HG03469 (cell line): ENCODE measurements at regions not wholly inside any gene's neighbourhood (a gene's known extent, or its start where the extent isn't known, plus 50 kb on each side); places are given as distances from the start of the nearest gene placed in this dataset.
"Not testable (repeated sequence)": the region's sequence is repeated elsewhere in the genome, so short reads cannot be mapped to it uniquely, and the experiment has no call there.

Source experiments
- ATAC-seq: cut with Tn5 transposase; IDR thresholded peaks from one replicate; pipeline ENCODE4 v1.9.1; 2021; ENCODE audit warnings: mild to moderate bottlenecking, moderate library complexity, moderate number of reproducible peaks; ENCODE audit not compliant: unreplicated experiment

GRCh38 chr2:17460371-17461086 is 57.7 kb downstream of the RAD51AP2 start:
- ATAC-seq = no peak

- no peak for ATAC-seq
Observed at GRCh38 chr2:17455343-17455742, 62.9 kb downstream of the RAD51AP2 start.

- not testable (repeated sequence) for ATAC-seq
Observed at GRCh38 chr2:17446191-17446590, 72.0 kb downstream of the RAD51AP2 start.

GRCh38 chr2:17445744-17446143 is 72.5 kb downstream of the RAD51AP2 start:
- ATAC-seq = no peak

- ATAC-seq = no peak
Observed at GRCh38 chr2:17442334-17442733, 75.9 kb downstream of the RAD51AP2 start.

- no peak for ATAC-seq
Observed at GRCh38 chr2:17441790-17442189, 76.5 kb downstream of the RAD51AP2 start.

- ATAC-seq = no peak
Observed at GRCh38 chr2:17441055-17441771, 77.0 kb downstream of the RAD51AP2 start.

- ATAC-seq = no peak
Observed at GRCh38 chr2:17430326-17430725, 87.9 kb downstream of the RAD51AP2 start.

- ATAC-seq = no peak
Observed at GRCh38 chr2:17429130-17429529, 89.1 kb downstream of the RAD51AP2 start.

GRCh38 chr2:17427401-17427800 is 90.8 kb downstream of the RAD51AP2 start:
- ATAC-seq = no peak

GRCh38 chr2:17426743-17427142 is 91.5 kb downstream of the RAD51AP2 start:
- ATAC-seq = no peak

GRCh38 chr2:17422061-17422460 is 96.2 kb downstream of the RAD51AP2 start:
- no peak for ATAC-seq

GRCh38 chr2:17416884-17417391 is 101.3 kb downstream of the RAD51AP2 start:
- ATAC-seq = no peak

GRCh38 chr2:17413036-17413435 is 105.2 kb downstream of the RAD51AP2 start:
- no peak for ATAC-seq

- no peak for ATAC-seq
Observed at GRCh38 chr2:17401096-17401495, 117.1 kb downstream of the RAD51AP2 start.

- no peak for ATAC-seq
Observed at GRCh38 chr2:17398770-17399169, 119.5 kb downstream of the RAD51AP2 start.

- no peak for ATAC-seq
Observed at GRCh38 chr2:17388798-17389197, 129.4 kb downstream of the RAD51AP2 start.

GRCh38 chr2:17387591-17387990 is 130.6 kb downstream of the RAD51AP2 start:
- ATAC-seq = no peak

GRCh38 chr2:17386771-17387170 is 131.5 kb downstream of the RAD51AP2 start:
- no peak for ATAC-seq

GRCh38 chr2:17380003-17380402 is 138.2 kb downstream of the RAD51AP2 start:
- no peak for ATAC-seq

- no peak for ATAC-seq
Observed at GRCh38 chr2:17375262-17375661, 143.0 kb downstream of the RAD51AP2 start.

GRCh38 chr2:17373741-17374140 is 144.5 kb downstream of the RAD51AP2 start:
- no peak for ATAC-seq
